ENCODE measurements at regions not wholly inside any gene's neighbourhood (a gene's known extent, or its start where the extent isn't known, plus 50 kb on each side); places are given as distances from the start of the nearest gene placed in this dataset.

GRCh38 chr2:191601060-191601459, 76.9 kb upstream of the NABP1 start:
- TF ChIP-seq EZH2 (IDR thresholded peaks at IDR 0.05; ENCODE audit: low read length, unreplicated experiment) (no peak), CTCF (conservative IDR thresholded peaks at IDR 0.05; ENCODE audit: low read depth, low read length) (no peak)
